Transverse colon (tissue), 4 donors: ENCODE measurements at regions not wholly inside any gene's neighbourhood (a gene's known extent, or its start where the extent isn't known, plus 50 kb on each side); places are given as distances from the start of the nearest gene placed in this dataset.

ENCODE experiments used
- CTCF ChIP-seq, 5 experiments: fragments of 200-600 bp in 3 of 5; fragments of 450-650 bp in 2 of 5; sonication (generic) in 3 of 5; IDR thresholded peaks; 1 replicate in 2 of 5; 2 replicates in 3 of 5; pipeline ENCODE4 v1.5.1; 2016 to 2017; ENCODE audit warnings: antibody characterized with exemption in 5 of 5, inconsistent platforms in 3 of 5, mild to moderate bottlenecking in 2 of 5, moderate library complexity in 1 of 5
- EP300 ChIP-seq: sonication (generic); formaldehyde crosslinking; IDR thresholded peaks from one replicate; pipeline ENCODE4 v1.6.1; 2017; ENCODE audit warnings: antibody characterized with exemption, low read depth
- POLR2AphosphoS5 ChIP-seq, 3 donors: sonication (generic); formaldehyde crosslinking; IDR thresholded peaks; one replicate each; pipeline ENCODE4 v1.6.1; 2016; ENCODE audit warnings: antibody characterized with exemption in 3 of 3

- no peak for TF ChIP-seq POLR2AphosphoS5 (IDR thresholded peaks at IDR 0.05)
- no peak for TF ChIP-seq CTCF (IDR thresholded peaks at IDR 0.05)
- no peak for TF ChIP-seq EP300
These were observed 108.6 kb upstream of the RUNX3 start for GRCh38 chr1:25038699-25039098.
